Panc1 (cell line): ENCODE measurements at regions not wholly inside any gene's neighbourhood (a gene's known extent, or its start where the extent isn't known, plus 50 kb on each side); places are given as distances from the start of the nearest gene placed in this dataset.

Experiments used
- ATAC-seq: fragments of 200-7000 bp; cut with Tn5 transposase; 2 replicates; pipeline ENCODE4 v1.9.1; 2020; ENCODE audit warnings: mild to moderate bottlenecking, moderate library complexity
- BruUV-seq: library from RNA; stranded (reverse); fragments of 400-500 nt; replicated peaks from 2 replicates; lab custom pipeline; 2021; lab: Mats Ljungman, UMichigan
- CTCF ChIA-PET: fragments of 300-600 bp; sonication (Branson Sonifier 250); formaldehyde crosslinking; loops from one replicate; lab custom pipeline; 2022; ENCODE audit warnings: antibody characterized with exemption; lab: Charles Lee
- POLR2A ChIA-PET: fragments of 300-600 bp; sonication (Branson Sonifier 250); formaldehyde crosslinking; loops from one replicate; lab custom pipeline; 2022; ENCODE audit warnings: antibody characterized with exemption; lab: Charles Lee
- DNase-seq: peaks from one replicate; pipeline ENCODE4 v3.0.0-alpha.2; 2010; ENCODE audit warnings: low read depth, low spot score
- H3K27ac ChIP-seq: 2 replicates; pipeline ENCODE4 v1.5.1; 2011; ENCODE audit warnings: mild to moderate bottlenecking, low read length, inconsistent platforms
- H3K27me3 ChIP-seq: fragments of 200-500 bp; sonication (Bioruptor generic); 2 replicates; pipeline ENCODE4 v1.6.0; 2014; ENCODE audit warnings: low read length, inconsistent platforms; ENCODE audit not compliant: control insufficient read depth, insufficient read depth
- H3K36me3 ChIP-seq: fragments of 200-500 bp; sonication (Bioruptor generic); 2 replicates; pipeline ENCODE4 v1.5.1; 2014; ENCODE audit warnings: inconsistent platforms, mild to moderate bottlenecking, low read length, moderate library complexity; ENCODE audit not compliant: control insufficient read depth, insufficient read depth
- H3K4me1 ChIP-seq: 2 replicates; pipeline ENCODE4 v1.5.1; 2011; ENCODE audit warnings: inconsistent platforms, mild to moderate bottlenecking, low read length, moderate library complexity; ENCODE audit not compliant: control insufficient read depth, insufficient read depth
- H3K4me3 ChIP-seq, 2 experiments: 2 replicates each; pipeline ENCODE4 v1.5.1; 2011 to 2012; ENCODE audit warnings: low read depth in 2 of 2, low read length in 2 of 2, mild to moderate bottlenecking in 2 of 2, inconsistent platforms in 1 of 2, moderate library complexity in 1 of 2
- H3K9me3 ChIP-seq: fragments of 200-500 bp; sonication (Bioruptor generic); 2 replicates; pipeline ENCODE4 v1.5.1; 2014; ENCODE audit warnings: low read depth, mild to moderate bottlenecking, inconsistent platforms, low read length, moderate library complexity; ENCODE audit not compliant: control insufficient read depth, insufficient read depth
- POLR2AphosphoS5 ChIP-seq: IDR thresholded peaks from 2 replicates; pipeline ENCODE4 v1.6.1; 2012; ENCODE audit warnings: mild to moderate bottlenecking, low read depth, low read length, moderate library complexity
- SIN3A ChIP-seq: IDR thresholded peaks from 2 replicates; pipeline ENCODE4 v1.6.1; 2012; ENCODE audit warnings: low read depth, mild to moderate bottlenecking, low read length, moderate library complexity, borderline replicate concordance; ENCODE audit not compliant: insufficient read depth
- TCF7L2 ChIP-seq: IDR thresholded peaks from 2 replicates; pipeline ENCODE4 v1.6.1; 2011; ENCODE audit warnings: mild to moderate bottlenecking, low read depth, low read length, inconsistent platforms
- in situ Hi-C: cut with HindIII; loops from 2 replicates; pipeline ENCODE4 v1.10.0; 2016; ENCODE audit warnings: low sequenced_read_pairs, low pct_unique_long_range_greater_than_20kb
- intact Hi-C: fragments of 100-400 bp; cut with micrococcal nuclease; formaldehyde crosslinking; loops from one replicate; pipeline ENCODE4 v1.10.0; 2022; ENCODE audit not compliant: unreplicated experiment
- TF ChIP-seq, protein P1 (sequence below): fragments of 450-650 bp; IDR thresholded peaks from 2 replicates; pipeline ENCODE4 v1.5.1; 2017; ENCODE audit warnings: mild to moderate bottlenecking
- TF ChIP-seq, protein P2 (sequence below), 2 experiments: IDR thresholded peaks; 2 replicates each; pipeline ENCODE4 v1.6.1; 2011 to 2012; ENCODE audit warnings: low read depth in 2 of 2, control low read depth in 1 of 2, low read length in 1 of 2, mild to moderate bottlenecking in 1 of 2, moderate library complexity in 1 of 2; ENCODE audit not compliant: insufficient read depth in 1 of 2

DNA sequence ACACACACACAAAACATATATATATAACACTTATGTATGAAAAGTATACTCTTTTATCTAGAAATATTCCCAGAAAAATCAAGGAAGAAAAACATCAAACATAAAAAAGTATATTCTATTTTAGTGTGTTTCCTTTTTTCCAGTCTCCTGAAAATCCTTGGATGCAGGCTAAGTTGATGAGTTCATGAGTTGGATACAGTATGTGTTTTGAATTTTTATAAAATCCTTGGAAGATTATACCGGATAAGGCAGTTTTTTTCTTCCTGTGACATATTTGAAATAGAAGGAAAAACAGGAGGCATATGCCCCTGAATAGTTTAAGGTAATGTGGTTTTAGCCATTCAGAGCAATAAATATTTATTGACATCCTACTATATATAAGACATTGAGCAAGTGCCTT lies 203.6 kb downstream of the SNX18 start:
- ChIA-PET POLR2A (no interaction called here), CTCF (no interaction called here)
- Histone ChIP-seq H3K4me3 (no peak overlapping the region), H3K27me3 (no peaks in the 10 kb centered on the region), H3K9me3 (no peaks in the 10 kb centered on the region), H3K4me1 (no peaks in the 10 kb centered on the region), H3K27ac (no peak overlapping the region), H3K36me3 (no peaks in the 10 kb centered on the region)
- TF ChIP-seq, protein P1, sequence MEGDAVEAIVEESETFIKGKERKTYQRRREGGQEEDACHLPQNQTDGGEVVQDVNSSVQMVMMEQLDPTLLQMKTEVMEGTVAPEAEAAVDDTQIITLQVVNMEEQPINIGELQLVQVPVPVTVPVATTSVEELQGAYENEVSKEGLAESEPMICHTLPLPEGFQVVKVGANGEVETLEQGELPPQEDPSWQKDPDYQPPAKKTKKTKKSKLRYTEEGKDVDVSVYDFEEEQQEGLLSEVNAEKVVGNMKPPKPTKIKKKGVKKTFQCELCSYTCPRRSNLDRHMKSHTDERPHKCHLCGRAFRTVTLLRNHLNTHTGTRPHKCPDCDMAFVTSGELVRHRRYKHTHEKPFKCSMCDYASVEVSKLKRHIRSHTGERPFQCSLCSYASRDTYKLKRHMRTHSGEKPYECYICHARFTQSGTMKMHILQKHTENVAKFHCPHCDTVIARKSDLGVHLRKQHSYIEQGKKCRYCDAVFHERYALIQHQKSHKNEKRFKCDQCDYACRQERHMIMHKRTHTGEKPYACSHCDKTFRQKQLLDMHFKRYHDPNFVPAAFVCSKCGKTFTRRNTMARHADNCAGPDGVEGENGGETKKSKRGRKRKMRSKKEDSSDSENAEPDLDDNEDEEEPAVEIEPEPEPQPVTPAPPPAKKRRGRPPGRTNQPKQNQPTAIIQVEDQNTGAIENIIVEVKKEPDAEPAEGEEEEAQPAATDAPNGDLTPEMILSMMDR: no peak
- TF ChIP-seq SIN3A (no peak), POLR2AphosphoS5 (no peak), TCF7L2 (no peak)
- TF ChIP-seq, protein P2, sequence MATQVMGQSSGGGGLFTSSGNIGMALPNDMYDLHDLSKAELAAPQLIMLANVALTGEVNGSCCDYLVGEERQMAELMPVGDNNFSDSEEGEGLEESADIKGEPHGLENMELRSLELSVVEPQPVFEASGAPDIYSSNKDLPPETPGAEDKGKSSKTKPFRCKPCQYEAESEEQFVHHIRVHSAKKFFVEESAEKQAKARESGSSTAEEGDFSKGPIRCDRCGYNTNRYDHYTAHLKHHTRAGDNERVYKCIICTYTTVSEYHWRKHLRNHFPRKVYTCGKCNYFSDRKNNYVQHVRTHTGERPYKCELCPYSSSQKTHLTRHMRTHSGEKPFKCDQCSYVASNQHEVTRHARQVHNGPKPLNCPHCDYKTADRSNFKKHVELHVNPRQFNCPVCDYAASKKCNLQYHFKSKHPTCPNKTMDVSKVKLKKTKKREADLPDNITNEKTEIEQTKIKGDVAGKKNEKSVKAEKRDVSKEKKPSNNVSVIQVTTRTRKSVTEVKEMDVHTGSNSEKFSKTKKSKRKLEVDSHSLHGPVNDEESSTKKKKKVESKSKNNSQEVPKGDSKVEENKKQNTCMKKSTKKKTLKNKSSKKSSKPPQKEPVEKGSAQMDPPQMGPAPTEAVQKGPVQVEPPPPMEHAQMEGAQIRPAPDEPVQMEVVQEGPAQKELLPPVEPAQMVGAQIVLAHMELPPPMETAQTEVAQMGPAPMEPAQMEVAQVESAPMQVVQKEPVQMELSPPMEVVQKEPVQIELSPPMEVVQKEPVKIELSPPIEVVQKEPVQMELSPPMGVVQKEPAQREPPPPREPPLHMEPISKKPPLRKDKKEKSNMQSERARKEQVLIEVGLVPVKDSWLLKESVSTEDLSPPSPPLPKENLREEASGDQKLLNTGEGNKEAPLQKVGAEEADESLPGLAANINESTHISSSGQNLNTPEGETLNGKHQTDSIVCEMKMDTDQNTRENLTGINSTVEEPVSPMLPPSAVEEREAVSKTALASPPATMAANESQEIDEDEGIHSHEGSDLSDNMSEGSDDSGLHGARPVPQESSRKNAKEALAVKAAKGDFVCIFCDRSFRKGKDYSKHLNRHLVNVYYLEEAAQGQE (IDR thresholded peaks at IDR 0.05; ENCODE audit: insufficient read depth in 1 of 2, low read depth in 2 of 2, low read length in 1 of 2): no peak
- DNase-seq: no peak
- ATAC-seq: no peak
- no TSS peak for BruUV-seq
- in situ Hi-C loops: no loop called here
- intact Hi-C loops: no loop called here

DNA sequence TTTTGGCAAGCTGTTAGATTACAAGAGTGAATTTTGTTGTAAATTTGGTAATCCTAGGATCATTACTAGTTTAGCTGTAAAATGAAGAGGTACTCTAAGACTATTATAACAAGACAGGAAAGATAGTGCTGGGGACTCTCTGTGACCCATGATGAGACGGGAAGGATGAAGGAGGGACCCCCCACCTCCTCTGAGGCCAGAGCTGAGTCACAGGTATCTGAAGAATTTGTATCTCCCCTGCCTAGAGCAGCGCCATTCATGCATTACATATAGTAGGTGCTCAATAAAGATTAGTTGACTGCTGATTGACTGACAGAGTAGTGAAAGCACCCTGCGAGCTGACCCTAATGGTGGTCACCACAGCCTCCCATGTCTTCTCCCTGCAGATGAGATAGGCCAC lies 202.8 kb downstream of the SNX18 start:
- Histone ChIP-seq H3K4me3 (no peak overlapping the region), H3K36me3 (no peaks in the 10 kb centered on the region), H3K27ac (no peak overlapping the region), H3K27me3 (no peaks in the 10 kb centered on the region), H3K4me1 (no peaks in the 10 kb centered on the region), H3K9me3 (no peaks in the 10 kb centered on the region)
- ATAC-seq: no peak
- CTCF ChIA-PET: no interaction called here
- no peak for DNase-seq
- POLR2A ChIA-PET: no interaction called here
- BruUV-seq: no TSS peak
- intact Hi-C loops: no loop called here
- no peak for TF ChIP-seq TCF7L2
- TF ChIP-seq POLR2AphosphoS5: no peak
- TF ChIP-seq, protein P1: no peak
- TF ChIP-seq, protein P2 (IDR thresholded peaks at IDR 0.05; ENCODE audit: insufficient read depth in 1 of 2, low read depth in 2 of 2, low read length in 1 of 2): no peak
- TF ChIP-seq SIN3A: no peak
- in situ Hi-C loops: no loop called here
